Islet precursor cell (in vitro differentiated cells): ENCODE measurements at regions not wholly inside any gene's neighbourhood (a gene's known extent, or its start where the extent isn't known, plus 50 kb on each side); places are given as distances from the start of the nearest gene placed in this dataset.

Experiments used
- DNase-seq: peaks from one replicate; pipeline ENCODE4 v3.0.0-alpha.2; 2018

DNA sequence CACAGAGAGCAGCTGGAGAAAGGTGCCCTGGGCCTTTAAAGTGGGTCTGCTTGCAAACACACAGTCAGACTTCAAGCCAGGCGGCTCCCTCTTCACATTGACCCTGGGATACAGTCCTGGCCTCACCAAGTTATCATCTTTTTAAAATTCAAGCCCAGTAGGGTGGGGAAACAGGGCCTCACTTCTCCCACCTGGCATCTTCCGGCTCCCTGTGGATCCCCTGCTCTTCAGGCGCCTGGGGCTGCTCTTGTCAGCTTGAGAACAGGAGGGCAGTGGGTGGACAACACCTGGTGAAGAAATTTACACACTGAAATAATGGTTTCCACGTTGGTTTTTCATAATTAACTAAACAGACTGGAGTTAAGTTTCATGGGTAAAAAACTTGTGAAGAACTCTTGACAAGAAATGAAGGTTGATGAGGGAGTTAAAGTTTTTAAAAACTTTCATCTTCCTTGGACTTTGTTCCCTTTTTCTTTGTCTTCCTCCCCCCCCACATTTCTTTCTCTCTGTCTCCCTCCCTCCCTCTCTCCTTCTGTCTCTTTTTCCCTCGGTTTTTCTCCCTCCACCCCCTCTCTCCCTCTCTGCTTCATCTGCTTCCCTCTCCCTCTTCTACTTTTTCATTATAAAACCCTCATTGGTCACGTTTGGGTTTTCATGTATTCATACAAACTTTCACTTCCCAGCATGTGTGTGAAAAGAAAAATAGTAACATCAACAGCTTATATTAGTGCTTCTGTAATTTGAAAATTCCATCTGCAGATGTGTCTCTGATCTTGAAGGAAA lies 219.6 kb downstream of the DMRT2 start:
- no peak for DNase-seq

DNA sequence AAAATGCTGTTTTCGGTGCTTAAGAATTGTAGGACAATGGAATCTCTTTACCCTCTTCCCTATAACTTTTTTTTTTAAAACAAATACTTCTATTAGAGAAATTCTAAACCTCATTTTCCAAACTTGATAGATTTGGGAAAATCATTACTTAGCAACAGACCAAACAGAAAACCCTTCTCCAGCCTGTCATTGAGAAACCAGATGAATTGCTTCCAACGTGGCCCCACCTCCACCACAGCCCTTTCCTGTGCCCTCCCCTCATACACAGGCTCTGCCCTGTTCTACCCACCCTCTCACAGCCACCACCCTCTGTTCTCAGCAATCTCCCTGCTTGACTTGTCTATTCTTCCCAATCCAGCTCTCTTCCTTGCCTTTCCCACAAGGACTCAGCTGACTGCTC lies 221.2 kb downstream of the DMRT2 start:
- DNase-seq = no peak

DNA sequence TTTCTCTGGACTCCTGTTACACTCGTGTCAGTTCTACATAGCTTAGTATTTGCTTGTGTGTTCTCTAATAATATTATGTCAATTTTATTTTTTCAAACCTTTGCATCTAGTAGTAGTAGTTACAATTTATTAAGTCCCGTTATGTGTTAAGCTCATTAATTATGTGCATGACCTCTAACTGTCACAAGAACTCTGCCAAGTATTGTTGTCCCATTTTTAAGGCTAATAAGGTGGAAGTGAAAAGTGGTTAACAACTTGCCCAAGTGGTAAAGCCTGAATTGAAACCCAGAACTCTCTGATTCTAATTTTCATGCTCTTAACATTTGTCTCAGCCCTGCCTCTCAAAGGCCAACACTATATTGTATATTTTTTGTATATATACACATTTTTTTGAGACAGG lies 221.6 kb downstream of the DMRT2 start:
- DNase-seq = no peak

DNA sequence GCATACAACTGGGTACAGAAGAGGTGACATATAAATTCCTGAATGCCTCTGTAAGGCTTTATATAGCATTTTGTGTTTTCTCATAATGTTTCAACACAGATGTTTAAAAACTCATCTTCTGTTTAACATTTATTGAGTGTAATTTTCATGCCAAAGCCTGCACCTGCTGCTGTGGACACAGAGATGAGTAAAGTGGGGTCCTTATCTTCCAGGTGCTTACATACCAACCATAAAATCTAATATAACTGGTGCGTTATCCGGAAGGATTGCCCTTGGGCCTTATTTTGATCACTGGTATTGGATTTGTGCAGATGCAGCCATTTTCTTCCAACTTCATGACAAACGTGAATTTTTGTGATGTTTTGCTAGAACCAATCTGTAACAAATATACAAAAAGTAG lies 222.3 kb downstream of the DMRT2 start:
- DNase-seq = no peak

DNA sequence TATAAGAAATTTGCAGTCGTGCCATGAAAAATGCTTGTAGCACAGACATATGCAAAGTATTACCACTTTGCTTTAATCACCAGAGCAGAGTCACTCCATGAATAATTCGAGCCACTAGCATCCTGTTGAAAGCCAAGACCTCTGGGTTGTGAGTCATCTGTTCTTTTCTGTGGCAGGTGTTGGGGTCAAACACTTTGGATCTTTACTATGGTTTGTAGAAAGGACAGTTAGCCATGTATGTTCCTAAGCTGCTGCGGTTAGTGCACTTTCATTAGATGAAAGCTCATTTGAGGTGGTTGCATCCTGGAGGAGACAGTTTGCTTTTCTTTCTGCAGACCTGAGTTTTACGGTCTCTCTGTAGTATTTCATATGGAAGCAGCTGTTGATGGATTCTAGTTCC lies 223.7 kb downstream of the DMRT2 start:
- DNase-seq = no peak

DNA sequence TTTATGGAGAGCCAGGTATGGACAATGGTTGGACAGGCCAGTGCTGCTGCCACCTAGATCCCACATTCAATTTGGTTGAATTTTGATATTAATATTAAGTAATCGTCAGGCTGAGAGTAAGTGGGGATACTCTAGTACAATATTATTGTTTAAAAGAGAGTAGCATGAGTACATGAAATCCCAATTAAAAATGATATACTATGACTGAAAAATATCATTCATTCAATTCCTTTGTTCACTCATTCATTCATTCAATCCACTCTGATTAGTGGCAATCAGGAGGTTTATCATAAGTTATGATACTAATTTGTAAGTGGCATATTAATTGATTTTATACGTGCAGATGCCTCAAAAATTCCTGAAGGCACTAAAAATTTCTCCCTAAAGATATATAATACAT lies 224.2 kb downstream of the DMRT2 start:
- DNase-seq = no peak

DNA sequence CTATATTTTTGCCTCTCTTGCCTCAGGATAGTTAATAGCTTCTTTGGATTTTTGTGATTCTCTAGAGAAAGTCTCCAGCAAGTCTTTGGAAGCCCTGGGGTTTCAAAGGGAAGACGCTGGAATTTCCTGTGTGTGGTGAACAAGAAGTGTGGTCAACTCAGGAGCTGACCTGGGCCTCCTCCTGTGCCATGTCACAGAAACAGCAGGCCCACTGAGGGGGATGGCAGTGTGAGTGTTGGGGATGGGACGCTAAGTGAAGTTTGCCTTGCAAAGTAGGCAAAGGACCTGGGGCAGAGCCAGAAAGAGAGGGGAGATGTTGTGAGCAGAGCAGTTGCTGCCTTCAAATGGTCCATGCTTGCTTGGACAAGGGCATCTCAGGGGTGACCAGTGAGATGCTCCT lies 226.3 kb downstream of the DMRT2 start:
- no peak for DNase-seq

DNA sequence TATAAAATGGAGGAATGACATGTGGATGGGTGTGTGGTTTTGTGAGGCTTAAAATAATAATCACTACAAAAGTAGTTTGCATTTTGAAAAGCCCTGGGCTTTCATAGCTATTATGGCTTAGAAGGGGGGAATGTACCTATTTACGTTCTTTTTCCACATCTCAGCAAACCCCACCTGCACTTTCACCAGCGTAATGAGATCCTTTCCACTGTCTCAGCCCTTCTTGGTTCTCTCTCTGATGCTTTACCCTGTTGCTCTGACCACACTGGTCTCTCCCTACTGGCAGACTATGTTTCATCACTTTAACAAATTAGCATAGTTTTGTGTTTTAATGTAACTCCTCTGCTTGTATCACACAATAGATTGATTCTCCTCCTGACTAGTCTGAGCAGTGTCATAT lies 234.6 kb downstream of the DMRT2 start:
- no peak for DNase-seq

DNA sequence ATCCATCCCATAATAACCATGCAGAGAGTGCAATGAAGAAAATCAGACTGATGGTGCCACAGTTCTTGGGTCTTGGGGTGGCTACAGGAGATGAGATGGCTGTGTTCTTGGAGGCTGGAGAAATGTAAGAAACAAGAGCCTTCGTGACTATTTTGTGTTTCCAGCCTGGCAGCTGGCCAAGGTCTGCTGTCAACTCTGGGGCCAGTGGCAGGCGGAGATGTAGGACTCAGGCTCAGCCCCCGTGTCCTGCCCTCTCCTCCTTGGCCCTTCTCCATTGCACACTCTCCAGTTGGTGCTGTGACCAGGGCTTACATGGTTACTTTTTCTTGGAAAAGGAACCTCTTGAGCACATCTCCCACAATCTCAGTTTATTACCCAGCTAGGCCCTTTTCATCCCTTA lies 235.4 kb downstream of the DMRT2 start:
- no peak for DNase-seq

DNA sequence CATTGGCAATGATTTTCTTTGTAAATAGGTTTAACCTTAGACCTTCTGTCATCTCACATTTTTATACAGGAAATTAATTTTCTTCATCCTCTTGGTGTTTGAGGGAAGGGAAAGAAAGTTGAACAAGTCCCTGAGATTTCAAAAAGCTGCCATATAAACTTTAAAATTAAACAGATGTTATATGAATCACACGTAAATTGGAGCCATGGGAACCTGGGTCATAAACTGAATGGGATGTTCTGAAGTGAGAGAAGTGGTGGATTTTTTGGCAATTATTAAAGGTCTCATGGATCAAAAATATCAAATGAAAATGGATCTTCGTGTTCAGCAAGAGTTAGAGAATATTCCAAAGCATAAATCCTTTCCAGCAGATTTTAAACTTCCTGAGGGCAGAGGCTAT lies 242.2 kb downstream of the DMRT2 start:
- no peak for DNase-seq

DNA sequence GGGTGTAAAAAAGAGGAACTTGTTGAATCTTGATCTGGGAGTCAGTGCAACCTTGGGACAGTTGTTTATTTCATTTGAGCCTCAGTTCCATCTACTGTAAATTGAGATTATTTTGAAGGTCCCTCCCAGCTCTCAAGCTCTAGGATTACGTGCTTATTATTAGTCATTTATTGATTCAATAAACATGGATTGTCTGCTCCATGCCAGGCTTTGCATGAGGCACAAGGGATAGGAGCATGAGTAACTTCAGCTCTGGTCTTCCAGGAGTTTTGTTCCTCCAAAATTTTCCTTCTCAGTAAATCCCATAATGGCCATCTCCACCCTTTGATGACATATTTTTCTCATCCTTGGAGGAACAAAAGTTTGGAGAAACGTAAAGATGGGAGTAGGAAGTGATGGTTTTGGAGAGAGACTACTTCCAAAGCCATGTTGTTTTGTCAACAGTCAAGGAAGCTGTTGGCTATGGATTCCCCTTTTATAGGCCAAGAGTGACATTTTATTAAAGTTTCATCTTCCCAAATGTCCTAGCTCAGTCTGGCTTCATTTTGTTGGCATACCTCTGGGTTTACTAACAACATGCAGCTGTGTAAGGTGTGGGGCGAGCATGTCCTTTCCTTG lies 244.6 kb downstream of the DMRT2 start:
- no peak for DNase-seq

DNA sequence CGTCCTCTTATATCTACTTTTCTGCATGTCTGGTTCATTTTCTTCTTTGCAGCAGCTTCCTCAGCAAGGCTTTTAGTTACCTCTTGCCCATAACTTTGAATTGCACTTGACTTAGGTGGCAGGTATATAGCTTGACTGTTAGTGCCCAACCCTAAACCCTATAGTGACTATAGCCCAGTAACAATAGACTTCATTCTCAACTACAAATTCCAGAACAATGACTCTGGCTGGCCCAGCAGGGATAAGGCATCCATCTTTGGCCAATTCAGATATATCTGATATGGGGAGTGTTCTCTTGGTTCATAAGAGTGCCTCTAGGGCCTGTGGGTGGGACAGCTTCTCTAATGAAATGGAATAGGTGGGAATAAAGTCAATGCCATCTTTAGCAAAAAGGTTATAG lies 246.2 kb downstream of the DMRT2 start:
- no peak for DNase-seq

DNA sequence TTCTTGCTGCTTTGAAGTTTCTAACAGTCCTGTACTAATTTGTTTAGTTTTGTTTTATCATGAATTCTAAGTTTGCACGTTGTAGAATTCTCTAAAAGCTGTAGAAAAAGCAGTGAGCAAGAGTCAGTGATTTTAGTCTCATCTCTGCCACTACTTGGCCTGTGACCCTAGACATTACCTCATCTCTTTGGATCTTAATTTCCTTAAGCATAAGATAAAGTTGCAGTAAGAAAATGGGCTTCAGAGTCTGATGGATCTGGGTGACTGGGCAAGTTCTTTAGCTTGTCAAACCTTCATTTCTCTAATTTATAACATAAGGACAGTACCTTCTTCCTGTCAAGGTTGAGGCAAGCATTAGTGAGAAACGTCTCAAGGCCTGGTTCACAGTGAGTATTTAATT lies 247.9 kb downstream of the DMRT2 start:
- DNase-seq = no peak

DNA sequence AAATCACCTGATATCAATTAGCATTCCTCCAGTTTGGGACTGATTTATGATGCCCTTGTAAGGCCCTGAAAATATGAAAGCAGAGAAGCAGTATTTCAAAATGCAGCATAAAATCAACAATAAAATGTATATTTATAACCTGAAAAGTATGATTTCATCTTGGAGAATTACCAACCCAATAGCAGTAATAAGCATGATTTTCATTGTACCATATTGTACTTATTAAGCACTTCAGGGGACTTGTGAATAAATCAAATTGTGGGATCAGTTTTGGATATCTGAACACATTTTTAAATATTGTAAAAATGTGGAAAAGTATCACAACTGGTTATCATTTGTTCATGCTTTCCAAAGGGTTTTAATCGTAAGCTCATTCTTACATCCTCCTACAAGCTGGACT lies 250.8 kb downstream of the DMRT2 start:
- DNase-seq = no peak

DNA sequence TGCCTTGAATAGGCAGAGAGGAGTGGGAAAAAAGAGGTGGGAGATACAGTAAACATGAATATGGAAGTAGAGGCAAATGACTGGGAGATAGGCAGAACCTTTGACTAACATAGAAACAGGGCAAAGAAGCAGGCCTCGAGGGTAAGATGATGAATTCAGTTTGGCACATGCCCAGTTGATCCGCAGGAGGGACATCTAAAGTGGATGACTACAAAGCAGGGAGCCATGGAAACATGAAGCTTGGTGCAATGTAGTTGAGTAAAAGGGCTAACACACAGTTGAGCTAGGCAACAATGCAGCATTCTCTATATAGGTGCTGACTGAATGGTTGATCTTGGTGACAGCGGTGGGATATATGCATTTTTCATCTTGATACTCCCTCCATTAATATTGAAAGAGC lies 253.8 kb downstream of the DMRT2 start:
- DNase-seq = no peak

DNA sequence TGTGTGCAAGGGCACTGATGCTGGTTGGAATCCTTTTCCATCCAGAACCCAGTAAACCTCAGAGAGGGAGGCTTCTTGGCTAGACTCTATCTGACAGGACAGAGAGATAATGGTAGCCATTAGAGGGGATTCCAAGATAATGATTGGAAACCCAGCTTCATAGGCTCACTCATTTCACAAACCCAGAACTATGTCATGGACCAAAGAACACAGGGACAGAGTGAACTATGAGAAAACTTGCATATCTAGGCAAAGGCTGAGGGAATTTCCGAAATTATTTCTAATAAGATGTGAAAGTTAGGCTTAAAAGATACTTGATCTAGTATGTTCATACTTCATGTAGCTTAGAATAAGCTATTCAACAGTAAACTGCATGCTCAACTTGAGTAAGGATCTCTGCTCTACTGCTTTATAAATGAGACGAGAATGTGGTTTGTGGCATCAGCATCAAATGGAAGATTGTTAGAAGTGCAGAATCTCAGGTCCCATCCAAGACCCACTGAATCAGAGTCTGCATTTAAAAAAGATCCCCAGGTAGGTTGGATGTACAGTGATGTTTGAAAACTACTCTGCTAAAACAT lies 261.4 kb downstream of the DMRT2 start:
- DNase-seq = no peak

DNA sequence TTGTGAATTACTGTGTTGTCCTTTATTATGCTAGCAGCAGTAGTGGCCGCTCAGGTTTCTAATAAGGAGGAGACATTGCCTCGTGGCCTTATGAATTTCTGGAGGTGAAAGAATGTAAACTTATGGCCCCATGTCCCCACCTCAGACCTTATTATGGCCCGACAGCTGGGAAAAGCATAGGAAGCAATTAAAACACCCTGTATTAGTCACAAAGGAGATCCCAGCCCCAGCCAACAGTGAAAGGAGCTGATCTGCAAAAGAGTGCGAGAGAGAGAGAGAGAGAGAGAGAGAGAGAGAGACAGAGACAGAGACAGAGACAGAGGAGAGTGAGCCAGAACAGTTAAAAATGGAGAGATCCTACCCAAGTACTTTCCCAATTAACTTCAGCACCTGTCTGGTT lies 269.3 kb downstream of the DMRT2 start:
- no peak for DNase-seq

DNA sequence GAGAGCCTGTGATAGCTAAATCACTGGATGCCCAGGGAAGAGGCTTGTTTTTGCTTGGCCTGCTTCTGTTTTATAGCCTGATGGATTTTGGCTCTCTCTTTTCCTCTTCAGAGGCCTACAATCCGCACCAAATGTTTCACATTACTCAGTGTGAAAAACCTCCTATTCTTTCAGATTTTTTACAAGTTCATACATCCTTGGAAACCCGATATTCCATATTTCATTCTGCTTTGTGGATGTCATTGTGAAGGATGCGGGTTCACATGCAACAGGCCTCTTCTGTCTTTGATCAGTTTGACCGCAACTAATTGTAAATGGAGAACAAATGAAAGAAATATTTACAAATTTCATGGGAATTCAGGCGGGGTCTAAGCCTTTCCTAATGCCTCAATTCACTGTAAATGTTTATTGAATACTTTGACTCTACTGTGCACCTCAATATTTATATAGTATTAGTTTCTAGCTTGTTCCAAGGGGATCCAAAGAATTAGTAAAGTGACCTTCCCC lies 269.9 kb downstream of the DMRT2 start:
- DNase-seq = no peak

DNA sequence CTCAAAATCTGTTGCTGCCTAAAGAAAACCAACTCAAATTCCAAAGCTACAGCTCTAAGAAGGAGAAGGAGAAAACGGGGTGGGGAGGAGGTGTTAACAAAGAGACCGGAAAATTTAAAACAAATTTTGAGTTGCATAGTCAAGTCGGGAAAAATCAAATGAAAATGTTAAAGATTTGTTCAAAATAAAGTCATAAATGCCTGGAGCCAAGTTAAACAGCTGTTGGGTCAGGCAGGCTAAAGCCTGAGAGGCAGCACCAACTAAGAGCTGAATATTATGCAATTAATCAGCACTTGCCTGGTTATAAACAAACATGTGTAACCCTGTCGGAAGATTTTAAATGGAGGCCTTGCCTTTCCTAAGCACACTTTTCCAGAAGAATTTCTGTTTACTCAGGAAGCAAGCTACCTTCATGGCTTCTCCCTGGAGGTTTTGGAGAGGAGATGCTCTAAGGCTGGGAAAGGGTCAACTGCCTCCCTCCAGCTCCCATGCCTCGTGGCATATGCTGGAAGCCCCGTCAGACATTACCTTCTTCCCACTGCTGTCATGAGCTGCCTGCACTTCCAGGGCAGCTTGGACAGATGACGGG lies 270.5 kb downstream of the DMRT2 start:
- no peak for DNase-seq

DNA sequence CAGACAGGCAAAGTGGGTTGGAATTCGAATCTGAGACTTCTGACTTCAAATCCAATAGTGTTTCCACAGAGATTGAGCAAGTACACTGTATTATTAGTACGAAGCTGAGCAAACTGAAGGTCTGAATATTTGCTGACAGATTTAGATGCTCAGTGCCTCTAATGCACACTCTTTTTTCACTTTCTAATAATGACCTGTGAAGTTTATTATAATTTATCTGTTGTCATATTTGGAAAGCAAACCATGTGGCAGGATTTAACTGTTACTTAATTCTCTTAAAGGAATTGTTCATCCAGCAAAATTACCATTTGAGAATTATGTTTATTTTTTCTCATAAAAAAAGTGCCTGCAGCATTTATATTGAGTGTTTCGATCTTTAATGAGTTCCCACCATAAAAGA lies 277.3 kb downstream of the DMRT2 start:
- no peak for DNase-seq

DNA sequence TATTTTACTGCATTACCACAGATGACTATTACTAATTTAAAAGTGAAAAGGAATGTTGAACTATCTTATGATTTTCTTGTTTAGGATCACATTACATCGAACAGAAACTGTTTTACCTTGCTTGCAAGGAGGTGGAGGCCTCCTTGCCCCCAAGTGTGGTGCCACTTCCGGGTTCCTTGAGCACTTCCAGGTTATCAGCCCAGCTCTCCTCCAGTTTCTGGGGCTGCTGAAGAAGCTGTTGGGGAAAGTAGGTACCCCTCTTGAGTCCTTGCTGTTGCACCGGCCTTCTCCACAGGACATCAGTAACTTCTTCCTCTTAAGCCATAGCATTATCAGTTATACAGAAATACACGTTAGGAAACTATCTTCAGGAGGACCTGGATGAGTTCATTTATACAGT lies 278.2 kb downstream of the DMRT2 start:
- no peak for DNase-seq

DNA sequence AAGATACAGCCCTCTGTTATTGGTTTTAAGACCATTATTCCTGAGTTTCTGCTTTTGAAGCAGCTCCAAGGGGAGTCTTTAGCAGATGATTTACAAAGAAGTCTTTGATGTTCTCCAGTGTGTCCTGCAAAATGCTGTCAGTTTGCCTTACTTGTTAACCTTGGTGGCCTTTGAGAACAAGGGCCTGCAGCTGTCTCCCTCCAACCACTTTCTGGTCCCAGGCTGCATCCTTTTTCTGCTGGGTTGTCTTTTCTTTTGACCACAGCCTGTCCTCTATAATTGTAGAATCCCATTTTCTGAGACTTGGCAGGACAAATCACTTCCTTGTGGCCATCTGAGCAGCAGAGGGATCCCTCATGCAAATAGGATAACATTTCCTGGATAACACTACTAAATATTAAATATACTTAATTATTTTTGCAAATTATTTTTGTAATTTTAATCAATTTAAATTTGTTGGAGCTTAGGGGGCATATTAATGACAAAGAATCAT lies 281.4 kb downstream of the DMRT2 start:
- DNase-seq = no peak

DNA sequence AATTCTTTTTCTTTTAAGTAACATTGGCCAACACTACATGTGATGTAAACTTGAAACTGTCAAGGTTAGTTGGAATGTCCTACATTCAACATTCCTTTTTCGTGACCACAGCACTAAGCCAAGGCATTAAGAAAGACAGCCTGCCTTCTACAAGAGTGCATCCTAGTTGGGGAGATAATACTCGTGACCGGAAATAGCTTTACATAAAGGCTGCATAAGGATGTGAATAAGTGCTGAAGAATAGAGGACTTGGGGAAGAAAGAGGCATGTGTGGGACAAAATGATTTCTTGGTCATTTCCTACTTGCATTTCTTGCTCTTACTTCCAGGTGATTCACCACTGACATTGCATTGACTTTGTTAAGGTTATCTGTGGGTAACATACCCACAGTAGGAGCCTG lies 282.0 kb downstream of the DMRT2 start:
- DNase-seq = no peak

DNA sequence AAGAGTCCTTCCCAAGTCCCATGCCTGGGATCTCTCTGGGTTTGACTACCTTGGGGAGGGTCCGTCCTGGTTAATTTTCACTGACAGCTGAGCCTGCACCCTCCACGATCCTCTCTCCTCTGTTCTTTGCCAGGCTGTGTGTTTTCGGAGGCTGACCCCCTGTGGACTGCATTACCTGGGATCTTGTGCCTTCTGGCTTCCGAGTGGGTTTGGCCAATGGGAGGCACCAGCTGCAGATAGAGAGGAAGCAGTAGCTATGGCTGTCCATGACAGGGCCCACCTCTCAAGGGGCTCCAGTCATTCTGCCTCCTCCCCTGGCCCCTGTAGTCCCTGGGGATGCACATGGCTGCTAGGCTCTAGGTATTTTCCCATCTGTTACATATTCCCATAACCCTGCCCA lies 285.0 kb downstream of the DMRT2 start:
- no peak for DNase-seq
